Upper lobe of left lung (tissue), 6 donors: ENCODE measurements at regions not wholly inside any gene's neighbourhood (a gene's known extent, or its start where the extent isn't known, plus 50 kb on each side); places are given as distances from the start of the nearest gene placed in this dataset.

Experiments used
- ATAC-seq, 2 donors: fragments of 200-7000 bp; cut with Tn5 transposase; one replicate each; pipeline ENCODE4 v1.9.1; 2022; ENCODE audit warnings: mild to moderate bottlenecking in 2 of 2, moderate library complexity in 2 of 2; ENCODE audit not compliant: low FRiP score in 2 of 2
- DNase-seq, 2 donors: peaks; one replicate each; pipeline ENCODE4 v3.0.0-alpha.2; 2019 to 2020
- H3K27ac ChIP-seq, 4 donors: fragments of 200-600 bp; sonication (generic); one replicate each; pipeline ENCODE4 v1.5.1; 2016 to 2019
- H3K27me3 ChIP-seq, 4 donors: fragments of 200-600 bp; sonication (generic); one replicate each; pipeline ENCODE4 v1.5.1; 2017 to 2019
- H3K36me3 ChIP-seq, 4 donors: fragments of 200-600 bp; sonication (generic); one replicate each; pipeline ENCODE4 v1.5.1; 2016 to 2019
- H3K4me1 ChIP-seq, 4 donors: fragments of 200-600 bp; sonication (generic); one replicate each; pipeline ENCODE4 v1.5.1; 2018 to 2019
- H3K4me3 ChIP-seq, 4 donors: fragments of 200-600 bp; sonication (generic); one replicate each; pipeline ENCODE4 v1.5.1; 2017 to 2019; ENCODE audit warnings: mild to moderate bottlenecking in 2 of 4, moderate library complexity in 1 of 4
- H3K9me3 ChIP-seq, 4 donors: fragments of 200-600 bp; sonication (generic); one replicate each; pipeline ENCODE4 v1.5.1; 2018 to 2019
- EP300 ChIP-seq, 4 donors: sonication (generic); formaldehyde crosslinking; IDR thresholded peaks; one replicate each; pipeline ENCODE4 v1.5.1; 2017; ENCODE audit warnings: antibody characterized with exemption in 4 of 4, control low read depth in 2 of 4
- POLR2A ChIP-seq, 4 donors: fragments of 450-650 bp; IDR thresholded peaks; one replicate each; pipeline ENCODE4 v1.5.1; 2016 to 2017; ENCODE audit warnings: antibody characterized with exemption in 4 of 4, mild to moderate bottlenecking in 2 of 4
- POLR2AphosphoS5 ChIP-seq, 2 donors: sonication (generic); formaldehyde crosslinking; IDR thresholded peaks; one replicate each; pipeline ENCODE4 v1.5.1; 2017; ENCODE audit warnings: antibody characterized with exemption in 2 of 2
- WGBS, 2 donors: methylation state at CpG; one replicate each; pipeline ENCODE4 v1.1.5; 2017 to 2018; 5-methylcytosine and 5-hydroxymethylcytosine counted together
- TF ChIP-seq, protein P1 (sequence below), 6 experiments: fragments of 450-650 bp in 4 of 6; fragments of 200-600 bp in 2 of 6; sonication (generic) in 2 of 6; IDR thresholded peaks; one replicate each; pipeline ENCODE4 v1.5.1; 2016 to 2019; ENCODE audit warnings: antibody characterized with exemption in 6 of 6
- donor health status: DM: no; HTN: no; CAD: no; lungs with moderate emphysema.
- donor health status: DM: no; HTN: yes; CAD: no; lungs with severe emphysema.

- DNase-seq (peak in 1 of 2 donors; percentile 62), ATAC-seq (peak in 1 of 2 donors; percentile 25)
- Histone ChIP-seq H3K9me3 (no peaks in the 10 kb centered on the region), H3K27me3 (no peaks in the 10 kb centered on the region), H3K36me3 (no peaks in the 10 kb centered on the region), H3K27ac (no peak overlapping the region), H3K4me3 (no peak overlapping the region), H3K4me1 (no peaks in the 10 kb centered on the region)
- 65 to 82% methylated on average over 13 to 28 of the region's 28 CpGs for WGBS, 2 donors
- no peak for TF ChIP-seq POLR2AphosphoS5 (IDR thresholded peaks at IDR 0.05)
- TF ChIP-seq EP300 (IDR thresholded peaks at IDR 0.05), result no peak
These were observed 62.6 kb upstream of the PRR20G start for GRCh38 chr3:127350172-127351050.

DNA sequence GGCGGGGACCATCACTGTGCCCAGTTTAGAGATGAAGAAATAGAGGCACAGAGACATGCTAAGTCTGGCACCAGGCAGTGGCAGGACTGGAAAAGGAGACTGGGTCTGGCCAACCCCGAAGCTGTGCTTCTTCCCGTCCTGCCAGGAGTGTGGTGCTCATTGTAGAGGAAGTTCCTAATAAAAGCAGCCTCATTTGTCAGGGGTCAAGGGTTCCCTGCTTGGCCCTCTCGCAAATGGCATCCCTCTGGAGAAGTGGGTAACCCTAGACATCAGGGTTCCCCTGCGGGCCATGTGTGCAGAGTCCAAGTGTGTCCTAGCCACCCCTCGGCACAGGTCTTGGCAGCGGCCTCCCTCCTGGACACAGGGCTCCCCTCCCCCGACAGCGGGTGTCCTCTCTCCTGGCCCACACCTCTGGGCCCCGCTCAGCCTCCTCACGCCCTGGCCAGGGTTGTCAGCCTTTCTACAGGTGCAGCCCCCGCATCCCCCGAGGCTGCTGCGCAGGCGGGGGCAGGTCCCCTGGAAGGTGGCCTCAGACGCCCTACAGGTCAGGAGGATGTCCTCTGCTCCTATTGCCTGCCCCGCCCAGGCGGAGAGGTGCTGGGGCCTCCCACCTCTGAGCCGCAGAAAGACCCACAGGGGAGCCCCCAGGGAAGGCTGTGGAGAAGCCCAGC lies 61.8 kb upstream of the PRR20G start:
- Histone ChIP-seq H3K4me3 (no peak overlapping the region), H3K9me3 (no peaks in the 10 kb centered on the region), H3K4me1 (no peaks in the 10 kb centered on the region), H3K27ac (no peak overlapping the region), H3K36me3 (no peaks in the 10 kb centered on the region), H3K27me3 (no peaks in the 10 kb centered on the region)
- 74 to 76% methylated on average over 7 to 17 of the region's 19 CpGs for WGBS, 2 donors
- DNase-seq, result peak in 1 of 2 donors; percentile 70
- ATAC-seq, result peak; percentile 31 to 56
- TF ChIP-seq, protein P1, sequence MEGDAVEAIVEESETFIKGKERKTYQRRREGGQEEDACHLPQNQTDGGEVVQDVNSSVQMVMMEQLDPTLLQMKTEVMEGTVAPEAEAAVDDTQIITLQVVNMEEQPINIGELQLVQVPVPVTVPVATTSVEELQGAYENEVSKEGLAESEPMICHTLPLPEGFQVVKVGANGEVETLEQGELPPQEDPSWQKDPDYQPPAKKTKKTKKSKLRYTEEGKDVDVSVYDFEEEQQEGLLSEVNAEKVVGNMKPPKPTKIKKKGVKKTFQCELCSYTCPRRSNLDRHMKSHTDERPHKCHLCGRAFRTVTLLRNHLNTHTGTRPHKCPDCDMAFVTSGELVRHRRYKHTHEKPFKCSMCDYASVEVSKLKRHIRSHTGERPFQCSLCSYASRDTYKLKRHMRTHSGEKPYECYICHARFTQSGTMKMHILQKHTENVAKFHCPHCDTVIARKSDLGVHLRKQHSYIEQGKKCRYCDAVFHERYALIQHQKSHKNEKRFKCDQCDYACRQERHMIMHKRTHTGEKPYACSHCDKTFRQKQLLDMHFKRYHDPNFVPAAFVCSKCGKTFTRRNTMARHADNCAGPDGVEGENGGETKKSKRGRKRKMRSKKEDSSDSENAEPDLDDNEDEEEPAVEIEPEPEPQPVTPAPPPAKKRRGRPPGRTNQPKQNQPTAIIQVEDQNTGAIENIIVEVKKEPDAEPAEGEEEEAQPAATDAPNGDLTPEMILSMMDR (IDR thresholded peaks at IDR 0.05), result no peak

GRCh38 chr3:127342735-127343134 lies 54.9 kb upstream of the PRR20G start:
- ATAC-seq (no peak), DNase-seq (peak in 1 of 2 donors; percentile 20)
- Histone ChIP-seq H3K27me3 (peaks cover 0 to 7% (median 2%) of the 10 kb centered on the region in 4 donors), H3K4me1 (peaks cover 0 to 5% (median 2%) of the 10 kb centered on the region in 4 donors), H3K4me3 (no peak overlapping the region), H3K27ac (no peak overlapping the region), H3K9me3 (no peaks in the 10 kb centered on the region), H3K36me3 (no peaks in the 10 kb centered on the region)
- TF ChIP-seq, protein P1 (IDR thresholded peaks at IDR 0.05), result peak in 2 of 6 experiments; percentile 24 to 36
- TF ChIP-seq EP300 (IDR thresholded peaks at IDR 0.05) (no peak), POLR2A (IDR thresholded peaks at IDR 0.05) (no peak), POLR2AphosphoS5 (IDR thresholded peaks at IDR 0.05) (no peak)
- 42 to 43% methylated on average over 6 to 9 of the region's 9 CpGs for WGBS, 2 donors

GRCh38 chr3:127339928-127340861 lies 52.3 kb upstream of the PRR20G start:
- WGBS, 2 donors, result 60 to 61% methylated on average over 13 to 20 of the region's 20 CpGs
- TF ChIP-seq EP300 (IDR thresholded peaks at IDR 0.05), result no peak
- TF ChIP-seq, protein P1 (IDR thresholded peaks at IDR 0.05), result no peak
- no peak for TF ChIP-seq POLR2AphosphoS5 (IDR thresholded peaks at IDR 0.05)
- TF ChIP-seq POLR2A (IDR thresholded peaks at IDR 0.05), result no peak
- Histone ChIP-seq H3K9me3 (no peaks in the 10 kb centered on the region), H3K4me1 (peaks cover 0 to 5% (median 2%) of the 10 kb centered on the region in 4 donors), H3K27me3 (peaks cover 0 to 7% (median 2%) of the 10 kb centered on the region in 4 donors), H3K4me3 (no peak overlapping the region), H3K27ac (no peak overlapping the region), H3K36me3 (no peaks in the 10 kb centered on the region)
- DNase-seq, result peak in 1 of 2 donors; percentile 54
- no peak for ATAC-seq
